SK-N-SH treated with all-trans-retinoic acid at 6 μM for 48 hours (cell line): ENCODE measurements at regions not wholly inside any gene's neighbourhood (a gene's known extent, or its start where the extent isn't known, plus 50 kb on each side); places are given as distances from the start of the nearest gene placed in this dataset.

Experiments
- ARNTL ChIP-seq: fragments of 450-650 bp; formaldehyde crosslinking; IDR thresholded peaks from 2 replicates; pipeline ENCODE4 v1.5.0; 2020; ENCODE audit warnings: low read depth, mild to moderate bottlenecking, moderate library complexity, borderline replicate concordance
- CREB5 ChIP-seq: fragments of 250-450 bp; sonication (Bioruptor Pico); IDR thresholded peaks from 2 replicates; pipeline ENCODE4 v1.5.1; 2020; ENCODE audit warnings: low read depth, mild to moderate bottlenecking, moderate library complexity
- CSRNP3 ChIP-seq: fragments of 250-450 bp; sonication (Bioruptor Pico); IDR thresholded peaks from 2 replicates; pipeline ENCODE4 v1.5.1; 2021; ENCODE audit warnings: mild to moderate bottlenecking, moderate library complexity
- GLIS3 ChIP-seq: fragments of 250-450 bp; sonication (Bioruptor Pico); IDR thresholded peaks from 2 replicates; pipeline ENCODE4 v1.5.0; 2020; ENCODE audit warnings: mild to moderate bottlenecking, moderate library complexity
- ISL1 ChIP-seq: fragments of 250-450 bp; sonication (Bioruptor Pico); IDR thresholded peaks from 2 replicates; pipeline ENCODE4 v2.1.2; 2022; ENCODE audit warnings: mild to moderate bottlenecking, moderate library complexity
- PATZ1 ChIP-seq: fragments of 250-450 bp; sonication (Bioruptor Pico); IDR thresholded peaks from 2 replicates; pipeline ENCODE4 v1.8.0; 2020; ENCODE audit warnings: mild to moderate bottlenecking, moderate library complexity, borderline replicate concordance
- POU6F1 ChIP-seq: fragments of 250-450 bp; sonication (Bioruptor Pico); IDR thresholded peaks from 2 replicates; pipeline ENCODE4 v1.8.0; 2021; ENCODE audit warnings: low read depth, mild to moderate bottlenecking, moderate library complexity, borderline replicate concordance
- TCF4 ChIP-seq: fragments of 250-450 bp; sonication (Bioruptor Pico); IDR thresholded peaks from 2 replicates; pipeline ENCODE4 v1.8.0; 2021; ENCODE audit warnings: mild to moderate bottlenecking, moderate library complexity, borderline replicate concordance
- TOX ChIP-seq: fragments of 250-450 bp; sonication (Bioruptor Pico); IDR thresholded peaks from 2 replicates; pipeline ENCODE4 v1.8.0; 2021; ENCODE audit warnings: mild to moderate bottlenecking, moderate library complexity, borderline replicate concordance
- ZC3H10 ChIP-seq: fragments of 250-450 bp; sonication (Bioruptor Pico); IDR thresholded peaks from 2 replicates; pipeline ENCODE4 v1.5.1; 2021; ENCODE audit warnings: mild to moderate bottlenecking, moderate library complexity
- ZFP3 ChIP-seq: fragments of 250-450 bp; sonication (Bioruptor Pico); IDR thresholded peaks from 2 replicates; pipeline ENCODE4 v1.5.0; 2020; ENCODE audit warnings: mild to moderate bottlenecking, moderate library complexity
- ZFP30 ChIP-seq: fragments of 450-650 bp; formaldehyde crosslinking; IDR thresholded peaks from 2 replicates; pipeline ENCODE4 v1.5.0; 2022; ENCODE audit warnings: mild to moderate bottlenecking, moderate library complexity

GRCh38 chr7:114138587-114138986, 219.8 kb upstream of the PPP1R3A start:
- TF ChIP-seq PATZ1 (CRISPR knock-in tag) (no peak), CREB5 (CRISPR knock-in tag) (no peak), ARNTL (CRISPR knock-in tag) (no peak), GLIS3 (CRISPR knock-in tag) (no peak), ISL1 (CRISPR knock-in tag) (no peak), ZFP30 (no peak), CSRNP3 (CRISPR knock-in tag) (no peak), ZC3H10 (CRISPR knock-in tag) (no peak), POU6F1 (CRISPR knock-in tag) (no peak), TCF4 (no peak), ZFP3 (no peak), TOX (CRISPR knock-in tag) (no peak)
